ENCODE measurements at regions not wholly inside any gene's neighbourhood (a gene's known extent, or its start where the extent isn't known, plus 50 kb on each side); places are given as distances from the start of the nearest gene placed in this dataset.
A peak's percentile ranks its signal among the peaks of the same experiment; 100 is the strongest.

GRCh38 chr1:116253566-116254382 is 119.3 kb upstream of the ATP1A1 start:
- no peak for ATAC-seq
- no peaks in the 10 kb centered on the region for H3K9me3 Mint-ChIP-seq
- H3K27ac Mint-ChIP-seq = no peak overlapping the region

DNA sequence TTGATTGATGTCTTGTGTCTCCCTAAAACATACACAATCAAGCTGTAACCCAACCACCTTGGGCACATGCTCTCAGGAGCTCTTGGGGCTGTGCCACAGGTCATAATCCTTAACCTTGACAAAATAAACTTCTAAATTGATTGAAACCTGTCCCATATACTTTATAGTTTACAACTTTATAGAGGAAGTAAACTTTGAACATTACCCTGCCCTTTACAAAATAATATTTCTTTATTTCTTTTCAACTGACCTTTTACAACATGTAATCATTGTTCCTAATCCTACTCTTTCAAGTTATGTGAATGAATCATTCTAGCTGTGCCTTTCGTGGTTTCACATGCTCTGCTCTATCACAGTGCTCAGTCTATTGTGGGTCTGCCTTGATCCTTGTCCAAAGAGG is 118.3 kb upstream of the ATP1A1 start:
- H3K4me1 Mint-ChIP-seq = peaks cover 7% of the 10 kb centered on the region
- ATAC-seq = no peak
- H3K9me3 Mint-ChIP-seq = no peaks in the 10 kb centered on the region
- peaks cover 17% of the 10 kb centered on the region for H3K27me3 Mint-ChIP-seq
- no peaks in the 10 kb centered on the region for H3K36me3 Mint-ChIP-seq
- H3K4me3 Mint-ChIP-seq = no peak overlapping the region
- H3K27ac Mint-ChIP-seq = no peak overlapping the region

More at GRCh38 chr1:116253566-116254382, 119.3 kb upstream of the ATP1A1 start:
- no peak overlapping the region for H3K4me3 Mint-ChIP-seq
- peaks cover 7% of the 10 kb centered on the region for H3K4me1 Mint-ChIP-seq
- peaks cover 13% of the 10 kb centered on the region for H3K27me3 Mint-ChIP-seq
- no peaks in the 10 kb centered on the region for H3K36me3 Mint-ChIP-seq

DNA sequence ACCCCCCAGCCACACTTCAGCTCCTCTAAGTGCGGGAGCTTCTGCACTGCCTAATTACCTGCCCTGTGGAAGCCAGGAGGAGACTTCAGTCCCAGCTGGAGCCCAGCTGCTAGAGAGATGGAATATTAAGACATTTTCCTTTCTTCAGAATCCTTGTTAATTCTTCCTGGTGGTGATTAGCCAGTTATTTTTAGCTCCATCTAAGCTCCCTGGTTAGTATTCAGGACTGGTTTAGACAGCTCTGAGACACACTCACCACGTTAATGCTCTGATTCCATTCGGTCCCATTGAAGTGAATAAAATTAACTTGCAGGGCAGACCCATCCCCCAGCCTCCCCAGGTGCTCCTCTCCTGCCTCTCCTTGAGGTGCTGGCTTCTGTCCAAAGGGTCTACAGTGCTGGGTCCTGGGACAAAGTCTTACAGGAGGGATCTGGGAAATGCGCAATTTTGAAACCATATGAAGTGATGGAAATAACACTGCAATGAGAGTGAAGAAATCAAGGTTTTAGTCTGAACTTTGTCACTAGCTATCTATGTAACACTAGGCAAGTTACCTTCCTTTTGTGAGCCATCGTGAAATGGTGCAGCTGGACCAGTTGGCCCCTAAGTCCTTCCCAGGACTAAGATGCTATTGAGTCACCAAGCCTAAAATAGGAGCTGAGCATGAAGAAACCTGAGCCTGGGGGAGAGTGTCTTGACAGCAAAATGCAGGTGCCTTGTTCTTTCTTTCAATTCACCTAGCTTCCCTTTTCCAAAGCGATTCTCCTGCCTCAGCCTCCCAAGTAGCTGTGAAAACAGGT is 117.4 kb upstream of the ATP1A1 start:
- Mint-ChIP-seq H3K9me3 (no peaks in the 10 kb centered on the region), H3K27ac (no peak overlapping the region), H3K36me3 (no peaks in the 10 kb centered on the region), H3K27me3 (peaks cover 19% of the 10 kb centered on the region), H3K4me1 (peaks cover 7% of the 10 kb centered on the region), H3K4me3 (no peak overlapping the region)
- ATAC-seq = no peak

- Mint-ChIP-seq H3K27ac (no peak overlapping the region), H3K4me3 (no peak overlapping the region), H3K9me3 (no peaks in the 10 kb centered on the region), H3K36me3 (no peaks in the 10 kb centered on the region), H3K27me3 (peaks cover 25% of the 10 kb centered on the region), H3K4me1 (peaks cover 7% of the 10 kb centered on the region)
- ATAC-seq = no peak
Observed at GRCh38 chr1:116256286-116256649, 116.8 kb upstream of the ATP1A1 start.

DNA sequence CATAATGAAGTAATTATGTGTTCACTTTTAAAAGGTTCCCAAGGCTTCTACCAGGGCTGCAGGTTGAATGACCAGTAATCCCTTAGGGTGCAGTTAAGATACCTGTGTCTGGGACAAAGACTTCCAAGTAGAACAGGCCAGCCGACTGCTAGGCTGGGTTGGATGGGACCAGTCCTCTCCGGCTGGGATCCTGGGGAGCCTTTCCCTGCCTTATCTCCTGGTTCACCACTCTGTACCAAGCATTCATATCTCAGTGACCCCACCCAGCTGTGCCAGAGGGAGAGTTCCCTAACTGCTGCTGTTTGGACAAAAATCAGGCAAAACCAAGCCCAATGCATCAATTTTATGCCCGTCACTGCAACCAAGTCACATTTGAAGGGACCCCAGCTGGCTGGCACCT is 116.2 kb upstream of the ATP1A1 start:
- H3K4me3 Mint-ChIP-seq = no peak overlapping the region
- H3K9me3 Mint-ChIP-seq = no peaks in the 10 kb centered on the region
- ATAC-seq = no peak
- H3K27me3 Mint-ChIP-seq = peaks cover 31% of the 10 kb centered on the region
- H3K27ac Mint-ChIP-seq = no peak overlapping the region
- H3K4me1 Mint-ChIP-seq = peaks cover 7% of the 10 kb centered on the region
- H3K36me3 Mint-ChIP-seq = no peaks in the 10 kb centered on the region

DNA sequence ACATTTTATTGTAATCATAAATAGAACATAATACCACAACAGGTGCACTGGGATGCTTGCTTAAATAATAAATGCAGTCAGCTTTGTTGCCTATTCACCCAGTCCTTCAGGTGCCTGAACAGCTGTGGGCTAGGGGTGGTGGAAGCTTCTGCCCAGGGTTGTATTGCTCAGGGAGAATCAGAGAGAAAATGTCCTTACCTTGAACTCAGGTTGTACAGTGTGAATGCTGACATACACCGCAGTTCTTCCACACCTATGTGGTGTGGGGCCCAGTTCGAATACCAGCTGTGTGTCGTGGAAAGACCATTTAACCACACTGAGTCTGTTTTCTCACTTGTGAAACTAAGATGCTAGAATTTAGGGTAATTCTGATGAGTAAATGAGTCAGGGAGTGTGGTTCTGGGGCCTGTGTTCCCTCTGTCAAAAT is 115.7 kb upstream of the ATP1A1 start:
- H3K4me1 Mint-ChIP-seq = peaks cover 7% of the 10 kb centered on the region
- peak; percentile 56 for ATAC-seq
- H3K27ac Mint-ChIP-seq = no peak overlapping the region
- H3K4me3 Mint-ChIP-seq = no peak overlapping the region
- H3K27me3 Mint-ChIP-seq = peaks cover 36% of the 10 kb centered on the region
- H3K36me3 Mint-ChIP-seq = no peaks in the 10 kb centered on the region
- H3K9me3 Mint-ChIP-seq = no peaks in the 10 kb centered on the region

DNA sequence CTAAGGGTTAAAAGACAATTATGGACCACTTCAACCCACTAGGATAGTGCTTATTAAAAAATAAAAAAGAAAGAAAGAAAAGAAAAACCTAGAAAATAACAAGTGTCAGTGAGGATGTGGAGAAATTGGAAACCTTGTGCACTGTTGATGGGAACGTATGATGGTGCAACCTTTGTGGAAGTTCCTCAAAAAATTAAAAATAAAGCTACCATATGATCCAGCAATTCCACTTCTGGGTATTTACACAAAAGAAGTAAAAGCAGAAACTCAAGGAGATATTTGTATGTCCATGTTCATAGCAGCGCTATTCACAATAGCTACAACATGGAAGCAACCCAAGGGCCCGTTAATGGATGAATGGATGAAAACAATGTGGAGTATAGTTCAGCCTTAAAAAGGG is 115.2 kb upstream of the ATP1A1 start:
- Mint-ChIP-seq H3K4me3 (no peak overlapping the region), H3K27ac (no peak overlapping the region)

DNA sequence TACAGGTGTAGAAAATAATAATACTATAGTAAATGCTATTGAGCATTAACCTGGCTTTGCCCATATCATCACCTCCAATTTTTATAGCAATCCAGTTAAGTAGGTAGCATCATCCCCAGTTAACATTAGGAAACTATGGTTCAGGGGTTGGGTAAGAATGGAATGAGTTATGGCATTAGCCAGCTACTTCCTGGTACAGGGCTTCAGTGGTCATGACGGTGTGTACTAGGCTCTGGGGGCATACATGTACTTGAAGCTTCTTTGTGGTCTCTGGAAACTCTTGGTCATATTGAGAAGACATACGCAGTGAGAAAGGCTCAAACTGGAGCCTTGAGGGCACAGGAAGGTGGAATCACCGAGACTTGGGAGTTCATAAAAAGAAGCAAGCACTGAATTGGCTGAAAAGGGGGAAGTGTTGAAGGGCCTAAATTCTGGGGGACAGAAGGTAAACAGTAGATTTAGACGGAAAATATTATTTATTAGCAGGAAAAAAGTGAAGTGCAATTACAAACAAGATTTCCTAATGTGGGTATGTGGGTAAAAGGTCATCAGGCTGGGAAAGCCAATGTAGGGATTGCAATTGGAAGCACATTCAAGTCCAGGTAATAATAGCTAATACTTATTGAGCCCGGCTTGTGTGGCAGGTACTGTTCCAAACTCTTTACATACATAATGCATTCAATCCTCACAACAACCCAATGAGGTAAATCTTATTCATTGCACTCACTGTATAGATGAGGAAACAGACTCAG is 114.2 kb upstream of the ATP1A1 start:
- Mint-ChIP-seq H3K4me3 (no peak overlapping the region), H3K36me3 (no peaks in the 10 kb centered on the region), H3K27ac (no peak overlapping the region), H3K9me3 (no peaks in the 10 kb centered on the region), H3K27me3 (peaks cover 36% of the 10 kb centered on the region), H3K4me1 (no peaks in the 10 kb centered on the region)
- no peak for ATAC-seq

More for the DNA sequence above, 115.2 kb upstream of the ATP1A1 start:
- Mint-ChIP-seq H3K4me1 (peaks cover 4% of the 10 kb centered on the region), H3K36me3 (no peaks in the 10 kb centered on the region), H3K9me3 (no peaks in the 10 kb centered on the region), H3K27me3 (peaks cover 36% of the 10 kb centered on the region)
- no peak for ATAC-seq

DNA sequence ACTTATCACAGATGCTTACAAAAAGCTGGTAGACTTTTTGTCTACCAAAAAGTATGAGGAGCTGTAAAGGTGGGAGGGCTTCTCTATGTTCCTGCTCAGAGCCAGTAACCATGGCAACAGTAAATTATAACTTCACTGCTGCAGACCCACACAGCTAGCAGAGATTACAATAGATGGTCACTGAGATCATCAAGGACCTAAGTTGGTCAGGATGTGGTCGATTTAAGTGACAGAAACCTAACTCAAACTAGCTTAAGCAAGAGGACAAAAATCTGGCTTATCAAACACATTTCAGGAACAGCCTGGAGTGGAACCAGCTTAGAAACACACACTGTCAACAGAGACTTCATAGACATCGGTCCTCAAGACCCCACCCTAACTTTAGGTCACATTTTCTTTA is 113.4 kb upstream of the ATP1A1 start:
- H3K27me3 Mint-ChIP-seq = peaks cover 36% of the 10 kb centered on the region
- no peaks in the 10 kb centered on the region for H3K9me3 Mint-ChIP-seq
- no peaks in the 10 kb centered on the region for H3K4me1 Mint-ChIP-seq

GRCh38 chr1:116260115-116260514 is 112.9 kb upstream of the ATP1A1 start:
- peaks cover 36% of the 10 kb centered on the region for H3K27me3 Mint-ChIP-seq
- H3K4me1 Mint-ChIP-seq = no peaks in the 10 kb centered on the region
- no peak for ATAC-seq
- H3K36me3 Mint-ChIP-seq = no peaks in the 10 kb centered on the region
- no peaks in the 10 kb centered on the region for H3K9me3 Mint-ChIP-seq
- H3K27ac Mint-ChIP-seq = no peak overlapping the region
- no peak overlapping the region for H3K4me3 Mint-ChIP-seq

More for the DNA sequence above, 113.4 kb upstream of the ATP1A1 start:
- no peaks in the 10 kb centered on the region for H3K36me3 Mint-ChIP-seq
- no peak for ATAC-seq
- H3K27ac Mint-ChIP-seq = no peak overlapping the region
- H3K4me3 Mint-ChIP-seq = no peak overlapping the region

- no peak overlapping the region for H3K4me3 Mint-ChIP-seq
- no peak for ATAC-seq
- H3K4me1 Mint-ChIP-seq = no peaks in the 10 kb centered on the region
- no peaks in the 10 kb centered on the region for H3K36me3 Mint-ChIP-seq
- peaks cover 36% of the 10 kb centered on the region for H3K27me3 Mint-ChIP-seq
- no peaks in the 10 kb centered on the region for H3K9me3 Mint-ChIP-seq
- no peak overlapping the region for H3K27ac Mint-ChIP-seq
Observed at GRCh38 chr1:116260621-116261020, 112.4 kb upstream of the ATP1A1 start.

GRCh38 chr1:116261227-116261626 is 111.8 kb upstream of the ATP1A1 start:
- no peaks in the 10 kb centered on the region for H3K9me3 Mint-ChIP-seq
- no peak overlapping the region for H3K27ac Mint-ChIP-seq

DNA sequence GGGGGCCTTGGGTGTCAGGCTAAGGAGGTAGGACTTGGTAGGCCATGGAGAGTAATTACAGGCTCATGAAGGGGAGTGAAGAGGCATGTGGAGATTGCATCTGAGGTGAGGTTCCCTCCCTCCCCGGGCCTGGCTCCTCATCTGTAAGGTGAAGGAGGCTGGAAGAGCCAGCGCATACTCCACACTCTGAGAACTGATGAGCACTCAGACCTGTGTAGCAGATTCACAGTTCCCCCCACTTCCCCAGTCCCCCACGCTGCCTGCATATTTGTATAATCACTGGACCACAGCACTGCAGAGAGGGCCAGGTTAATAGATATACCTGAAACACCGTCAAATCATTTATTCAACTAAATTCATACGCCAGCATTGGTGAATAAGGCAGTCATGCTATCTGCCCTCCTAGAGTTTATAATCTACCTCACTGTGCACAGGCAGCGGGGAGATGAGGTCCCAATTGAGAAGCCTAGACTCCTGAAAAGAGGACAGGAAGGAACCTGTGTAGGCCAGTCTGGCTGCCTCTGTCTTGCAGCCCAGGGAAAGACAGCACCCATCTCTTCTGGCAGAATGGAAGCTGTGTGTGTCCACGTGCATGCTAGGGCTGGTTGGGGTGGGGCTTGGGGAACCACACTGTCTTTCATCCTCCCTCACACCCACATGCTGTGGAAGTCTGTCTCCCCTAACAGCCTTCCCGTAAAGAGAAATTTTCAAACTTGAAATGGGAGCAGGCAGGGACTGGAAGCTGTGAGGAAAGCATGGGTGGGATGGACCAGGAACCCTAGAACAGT is 110.6 kb upstream of the ATP1A1 start:
- Mint-ChIP-seq H3K4me3 (no peak overlapping the region), H3K9me3 (no peaks in the 10 kb centered on the region), H3K27me3 (peaks cover 27% of the 10 kb centered on the region), H3K27ac (no peak overlapping the region), H3K36me3 (no peaks in the 10 kb centered on the region), H3K4me1 (no peaks in the 10 kb centered on the region)
- no peak for ATAC-seq

More at GRCh38 chr1:116261227-116261626, 111.8 kb upstream of the ATP1A1 start:
- H3K4me1 Mint-ChIP-seq = no peaks in the 10 kb centered on the region
- H3K4me3 Mint-ChIP-seq = no peak overlapping the region
- H3K36me3 Mint-ChIP-seq = no peaks in the 10 kb centered on the region
- ATAC-seq = no peak
- peaks cover 34% of the 10 kb centered on the region for H3K27me3 Mint-ChIP-seq

GRCh38 chr1:116262995-116263385 is 110.1 kb upstream of the ATP1A1 start:
- no peak overlapping the region for H3K27ac Mint-ChIP-seq

More at GRCh38 chr1:116262995-116263385, 110.1 kb upstream of the ATP1A1 start:
- H3K4me1 Mint-ChIP-seq = no peaks in the 10 kb centered on the region
- H3K4me3 Mint-ChIP-seq = no peak overlapping the region
- H3K36me3 Mint-ChIP-seq = no peaks in the 10 kb centered on the region
- no peaks in the 10 kb centered on the region for H3K9me3 Mint-ChIP-seq
- ATAC-seq = no peak
- H3K27me3 Mint-ChIP-seq = peaks cover 27% of the 10 kb centered on the region
